ENCODE measurements at regions not wholly inside any gene's neighbourhood (a gene's known extent, or its start where the extent isn't known, plus 50 kb on each side); places are given as distances from the start of the nearest gene placed in this dataset.
"Not testable (repeated sequence)": the region's sequence is repeated elsewhere in the genome, so short reads cannot be mapped to it uniquely, and the experiment has no call there.

DNA sequence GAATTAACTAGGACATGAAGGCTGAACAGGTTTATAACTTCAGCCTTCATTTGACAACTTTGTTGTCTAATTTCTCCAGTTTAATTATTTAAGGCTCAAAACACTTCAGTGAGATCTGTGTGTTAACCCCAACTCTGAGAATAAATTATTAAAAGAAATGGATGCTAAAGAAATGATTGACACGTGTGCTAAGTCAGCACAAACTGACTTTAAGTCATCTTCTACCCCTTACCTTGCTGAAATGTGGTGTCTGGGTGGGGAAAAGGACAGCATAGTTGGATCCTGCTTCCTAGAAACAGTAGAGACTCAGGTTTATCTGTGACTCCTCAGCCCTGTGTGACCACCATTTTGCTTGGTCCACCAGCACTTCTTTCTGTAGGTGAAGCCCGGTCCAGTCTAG lies 324.8 kb upstream of the NPSR1 start:
- no peak for DNase-seq (ENCODE audit: low read depth)

DNA sequence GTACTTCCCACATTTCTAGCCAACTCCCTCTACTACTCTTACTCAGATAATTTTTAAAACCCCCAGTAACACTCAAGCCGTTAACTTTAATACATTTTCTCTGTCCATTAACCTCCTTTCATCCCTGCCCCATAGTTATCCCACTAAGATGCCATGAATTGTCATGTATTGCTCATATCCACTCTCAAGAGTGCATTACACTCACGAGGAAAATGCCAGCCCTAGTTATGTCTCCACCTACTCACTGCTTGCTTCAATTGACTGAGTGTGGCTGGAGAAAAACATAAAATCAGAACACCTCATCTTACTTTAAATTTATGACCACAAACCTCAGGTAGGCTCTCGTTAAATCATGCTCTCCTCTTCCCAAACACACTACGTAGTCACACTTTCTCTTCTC lies 324.1 kb upstream of the NPSR1 start:
- no peak for DNase-seq (ENCODE audit: low read depth)

DNA sequence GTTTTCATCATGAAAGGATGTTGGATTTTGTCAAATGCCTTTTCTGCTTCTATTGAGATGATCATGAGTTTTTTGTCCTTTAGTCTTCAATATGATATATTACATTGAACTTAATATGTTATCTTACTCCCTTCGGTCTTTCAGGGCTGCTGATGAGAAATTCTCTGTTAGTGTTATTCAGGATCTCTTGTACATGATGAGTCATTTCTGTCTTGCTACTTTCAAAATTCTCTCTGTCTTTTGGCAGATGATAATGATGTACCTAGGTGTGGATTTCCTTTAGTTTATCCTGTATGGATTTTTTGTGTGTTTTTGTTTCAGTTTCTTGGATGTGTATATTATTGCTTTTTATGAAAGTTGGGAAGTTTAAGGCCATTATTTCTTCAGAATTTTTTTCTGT lies 320.9 kb upstream of the NPSR1 start:
- no peak for DNase-seq (ENCODE audit: low read depth)

- DNase-seq (ENCODE audit: low read depth), result no peak
These were observed 319.0 kb upstream of the NPSR1 start for GRCh38 chr7:34338961-34339526.

DNA sequence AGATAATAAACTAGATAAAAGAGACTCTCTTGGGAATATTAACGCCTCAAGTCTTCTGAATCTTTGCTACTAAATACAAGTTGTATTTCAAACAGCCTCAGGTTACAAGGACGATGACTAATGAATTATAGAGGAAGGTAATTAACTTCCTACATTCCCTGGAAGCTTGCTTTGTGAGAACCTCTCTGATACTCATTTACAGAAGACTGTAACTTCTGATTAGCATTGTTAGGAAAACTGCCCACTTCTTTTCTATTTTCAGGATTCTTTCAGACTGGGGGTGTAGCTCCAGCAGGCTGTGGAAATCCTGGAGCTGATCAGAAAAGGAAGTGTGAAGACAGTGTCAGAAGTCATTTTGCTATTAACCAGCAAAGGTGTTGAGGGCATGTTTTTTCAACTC lies 316.7 kb upstream of the NPSR1 start:
- DNase-seq (ENCODE audit: low read depth), result no peak

DNA sequence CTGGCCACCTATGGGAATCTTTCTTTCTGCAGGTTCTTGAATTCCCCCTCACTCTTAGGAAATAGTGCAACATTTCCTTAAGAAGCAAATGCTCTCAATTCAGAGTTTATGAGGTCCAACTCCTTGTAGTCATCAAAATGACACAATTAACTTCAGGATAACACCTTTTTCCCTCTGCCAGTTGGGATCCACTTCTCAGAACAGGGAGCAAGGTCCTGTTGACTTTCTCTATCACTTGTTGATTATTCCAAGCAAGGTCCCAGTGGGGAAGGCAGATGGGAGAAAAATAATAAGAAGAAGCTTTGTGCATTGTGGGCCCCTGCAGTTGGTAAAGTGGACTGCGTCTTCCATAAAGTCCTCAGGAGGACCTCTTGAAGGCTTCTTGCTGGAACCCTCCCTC lies 315.6 kb upstream of the NPSR1 start:
- no peak for DNase-seq (ENCODE audit: low read depth)

DNA sequence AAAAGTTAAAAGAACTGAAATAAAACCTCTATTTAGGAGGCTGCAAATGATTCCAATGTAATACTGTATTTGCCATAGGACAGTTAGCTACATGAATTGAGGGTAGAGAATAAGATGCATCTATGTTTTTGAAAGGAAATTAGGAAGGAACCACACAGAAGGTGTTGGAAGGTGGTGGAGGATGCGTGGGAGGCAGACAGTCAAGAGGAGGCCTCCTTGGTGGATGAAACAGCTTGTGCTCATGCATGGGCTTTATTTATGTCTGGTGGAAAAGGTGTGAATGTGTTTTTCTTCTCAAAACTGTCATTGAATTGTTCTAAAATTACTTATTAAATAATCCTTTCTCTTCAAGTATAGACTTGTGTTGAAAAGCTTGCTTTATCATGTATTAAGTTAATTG lies 314.4 kb upstream of the NPSR1 start:
- no peak for DNase-seq (ENCODE audit: low read depth)

- DNase-seq (ENCODE audit: low read depth), result no peak
These were observed 304.0 kb upstream of the NPSR1 start for GRCh38 chr7:34354011-34354410.

- DNase-seq (ENCODE audit: low read depth), result no peak
These were observed 303.1 kb upstream of the NPSR1 start for GRCh38 chr7:34354899-34355298.

- no peak for DNase-seq (ENCODE audit: low read depth)
These were observed 300.9 kb upstream of the NPSR1 start for GRCh38 chr7:34357068-34357467.

DNA sequence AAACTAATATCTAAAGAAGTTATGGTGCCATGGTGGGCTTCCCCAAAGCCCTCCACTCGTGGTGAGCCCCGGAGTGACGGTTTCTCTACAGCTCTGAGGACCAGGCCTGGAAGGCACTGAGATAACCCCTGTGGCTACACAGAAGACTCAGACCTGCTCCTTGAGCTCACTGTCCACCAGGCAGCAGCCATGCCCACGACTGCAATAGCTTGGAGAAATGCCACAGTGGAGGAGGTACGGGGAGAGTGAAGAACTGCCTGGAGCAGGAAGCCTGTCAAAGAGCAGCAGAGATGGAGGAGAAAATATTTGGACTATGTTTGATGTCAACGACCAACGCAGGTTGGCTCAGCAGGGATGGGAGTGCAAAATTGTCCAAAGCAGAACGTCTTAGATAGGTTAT lies 300.1 kb upstream of the NPSR1 start:
- no peak for DNase-seq (ENCODE audit: low read depth)

GRCh38 chr7:34358578-34358977 lies 299.4 kb upstream of the NPSR1 start:
- not testable (repeated sequence) for DNase-seq (ENCODE audit: low read depth)

DNA sequence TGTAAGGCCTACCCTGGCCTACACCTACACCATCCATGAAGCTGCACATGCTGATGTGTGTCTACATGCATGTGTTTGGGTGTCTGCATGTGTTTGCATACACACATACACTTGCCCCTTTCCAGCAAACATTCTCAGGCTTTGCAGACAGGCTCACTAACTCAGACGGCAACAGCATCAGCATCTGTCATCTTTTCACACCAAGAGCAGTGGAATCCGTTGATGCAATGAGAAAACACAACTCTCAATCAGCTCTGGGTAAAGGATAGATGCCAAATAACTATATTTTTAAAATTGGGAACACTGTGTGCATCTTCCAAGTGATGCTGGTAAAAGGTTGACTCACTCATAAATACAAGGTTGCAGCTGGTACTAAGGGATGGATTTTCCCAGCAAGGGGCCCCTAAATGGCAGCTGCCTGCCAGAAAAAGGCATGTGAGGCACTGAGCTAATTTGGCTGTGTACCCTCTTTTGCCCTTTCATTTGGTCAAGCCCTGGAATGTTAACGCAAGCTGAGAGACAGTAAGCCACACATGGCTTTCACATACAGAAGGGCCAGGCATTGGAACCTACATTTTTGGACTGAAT lies 296.3 kb upstream of the NPSR1 start:
- DNase-seq (ENCODE audit: low read depth), result no peak

DNA sequence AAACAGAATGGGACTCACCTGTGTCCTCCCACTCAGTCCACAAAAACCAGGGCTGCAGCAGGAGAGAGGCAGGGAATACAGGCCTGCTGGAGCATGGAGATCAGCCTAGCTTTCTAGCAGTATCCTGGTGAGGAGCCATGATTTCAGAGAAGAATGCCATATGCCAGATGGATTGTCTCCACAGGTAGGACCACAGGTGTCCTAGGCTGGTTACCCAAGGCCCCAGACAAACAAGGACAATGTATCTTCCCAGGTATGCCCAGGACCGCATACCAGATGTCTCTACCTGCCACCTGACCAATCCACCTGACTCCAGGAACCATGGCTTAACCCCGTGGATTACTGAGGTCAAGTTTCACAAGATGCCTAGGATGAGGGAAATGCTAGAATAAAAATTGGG lies 295.4 kb upstream of the NPSR1 start:
- DNase-seq (ENCODE audit: low read depth), result no peak

- DNase-seq (ENCODE audit: low read depth), result no peak
These were observed 293.9 kb upstream of the NPSR1 start for GRCh38 chr7:34364130-34364529.

DNA sequence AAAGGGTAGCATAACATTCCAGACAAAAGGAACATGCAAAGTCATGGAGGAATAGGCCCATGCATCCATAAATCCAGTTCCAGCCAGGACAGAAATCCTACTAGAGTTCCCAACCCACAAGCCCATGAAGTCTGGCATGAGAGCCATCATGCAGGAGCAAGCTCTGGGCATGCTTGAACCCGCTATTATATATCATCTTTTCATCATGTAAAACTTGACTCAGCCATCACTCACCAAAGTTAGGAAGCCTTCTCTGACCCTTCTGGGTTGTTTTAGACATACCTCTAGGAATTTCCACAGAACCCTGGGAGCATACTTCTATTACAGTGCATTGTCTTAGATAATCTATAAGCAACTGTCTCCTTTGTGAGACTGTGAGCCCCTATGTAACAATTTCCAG lies 293.0 kb upstream of the NPSR1 start:
- DNase-seq (ENCODE audit: low read depth), result no peak

GRCh38 chr7:34365611-34366010 lies 292.4 kb upstream of the NPSR1 start:
- no peak for DNase-seq (ENCODE audit: low read depth)

DNA sequence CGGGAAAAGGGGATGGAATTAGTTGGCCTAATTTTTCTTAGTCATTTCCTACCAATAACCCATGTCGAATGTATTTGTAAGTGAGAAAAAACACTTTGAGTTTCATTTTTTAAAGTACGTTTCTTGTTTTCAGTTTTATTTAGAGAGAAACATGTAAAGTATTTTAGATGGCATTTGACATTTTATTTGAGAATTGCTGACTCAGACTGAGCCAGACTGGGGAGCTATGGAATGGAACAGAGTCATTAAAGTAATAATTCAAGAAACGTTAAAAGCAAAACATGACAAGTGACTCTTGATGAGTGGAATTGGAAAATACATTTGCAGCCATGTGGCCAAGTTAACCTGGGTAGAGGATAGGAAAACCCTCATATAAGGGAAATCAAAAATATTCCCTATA lies 286.1 kb upstream of the NPSR1 start:
- no peak for DNase-seq (ENCODE audit: low read depth)

- no peak for DNase-seq (ENCODE audit: low read depth)
These were observed 284.1 kb upstream of the NPSR1 start for GRCh38 chr7:34373940-34374339.

- no peak for DNase-seq (ENCODE audit: low read depth)
These were observed 275.7 kb upstream of the NPSR1 start for GRCh38 chr7:34382166-34382893.

- DNase-seq (ENCODE audit: low read depth), result no peak
These were observed 272.6 kb upstream of the NPSR1 start for GRCh38 chr7:34385384-34385783.

DNA sequence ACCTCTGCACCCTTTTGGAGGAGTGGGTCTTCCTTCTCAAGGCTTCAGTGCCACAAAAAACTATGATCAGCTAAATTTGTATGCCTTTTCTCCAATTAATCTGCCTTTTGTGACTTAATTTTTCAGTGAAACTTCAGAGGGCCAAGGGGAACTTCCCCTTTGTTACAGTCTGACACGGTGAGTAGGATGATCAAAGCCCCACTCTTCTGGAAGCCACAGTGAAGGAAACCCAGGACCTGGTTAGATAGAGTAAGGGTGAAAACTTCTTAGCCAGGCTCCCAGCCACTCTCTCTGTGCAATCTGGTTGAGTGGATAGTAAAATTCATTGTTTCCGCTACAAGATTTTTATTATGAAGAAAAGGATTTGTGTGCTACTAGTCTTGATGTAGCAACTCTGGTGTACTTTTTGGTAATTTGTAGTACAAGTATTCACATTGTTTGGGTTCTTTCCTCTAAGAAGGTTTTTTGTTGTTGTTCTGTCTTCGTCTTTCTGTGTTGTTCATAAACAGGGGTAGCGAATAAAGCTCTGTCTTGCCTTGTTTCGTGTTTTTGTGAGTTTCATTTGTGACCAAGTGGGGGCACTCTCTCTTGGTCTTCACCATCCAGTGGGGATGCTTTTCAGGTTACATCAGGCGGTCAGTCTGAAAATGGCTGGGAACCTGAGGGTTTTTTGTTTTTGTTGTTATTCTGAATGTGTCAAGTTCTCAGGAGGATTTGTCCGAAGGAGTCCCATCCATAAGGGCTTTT lies 268.5 kb upstream of the NPSR1 start:
- no peak for DNase-seq (ENCODE audit: low read depth)

DNA sequence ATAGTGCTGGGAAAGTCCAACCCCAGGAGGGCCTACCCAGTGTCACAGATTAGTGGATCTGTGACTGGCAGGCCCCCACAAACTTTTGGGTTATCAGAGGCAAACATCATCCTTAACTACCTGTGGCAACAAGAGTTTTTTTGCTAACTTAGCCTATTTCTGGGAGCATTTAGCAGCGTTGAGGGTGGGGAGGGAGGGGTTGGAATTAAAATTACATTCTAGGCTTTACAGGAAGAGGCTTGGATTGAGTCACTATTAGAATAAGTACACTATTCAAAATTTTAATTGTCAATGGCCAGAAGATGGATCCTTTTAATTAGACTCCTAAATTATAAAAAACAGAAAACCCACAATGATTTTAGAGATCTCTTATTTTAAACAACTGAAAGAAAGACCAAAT lies 267.9 kb upstream of the NPSR1 start:
- no peak for DNase-seq (ENCODE audit: low read depth)
